ENCODE measurements at regions not wholly inside any gene's neighbourhood (a gene's known extent, or its start where the extent isn't known, plus 50 kb on each side); places are given as distances from the start of the nearest gene placed in this dataset.
"Not testable (repeated sequence)": the region's sequence is repeated elsewhere in the genome, so short reads cannot be mapped to it uniquely, and the experiment has no call there.

DNA sequence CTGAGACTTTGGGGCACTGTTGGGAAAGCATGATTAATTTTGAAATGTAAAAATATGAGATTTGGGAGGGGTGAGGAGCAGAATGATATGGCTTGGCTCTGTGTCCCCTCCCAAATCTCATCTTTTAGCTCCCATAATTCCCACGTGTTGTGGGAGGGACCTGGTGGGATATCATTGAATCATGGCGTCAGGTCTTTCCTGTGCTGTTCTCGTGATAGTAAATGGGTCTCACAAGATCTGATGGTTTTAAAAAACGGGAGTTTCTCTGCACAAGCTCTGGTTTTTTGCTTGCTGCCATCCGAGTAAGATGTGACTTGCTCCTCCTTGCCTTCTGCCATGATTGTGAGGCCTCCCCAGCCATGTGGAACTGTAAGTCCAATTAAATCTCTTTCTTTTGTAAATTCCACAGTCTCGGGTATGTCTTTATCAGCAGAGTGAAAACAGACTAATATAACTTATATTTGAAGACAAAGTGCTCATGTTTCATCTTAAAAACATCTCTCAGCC is 546.0 kb upstream of the NECTIN3 start:
- not testable (repeated sequence) for TF ChIP-seq POLR2A (IDR thresholded peaks at IDR 0.05; ENCODE audit: low read depth, low read length); TAF1 (IDR thresholded peaks at IDR 0.05; ENCODE audit: borderline replicate concordance, low read depth, low read length)

Data from GM12892 (cell line).